ENCODE measurements at regions not wholly inside any gene's neighbourhood (a gene's known extent, or its start where the extent isn't known, plus 50 kb on each side); places are given as distances from the start of the nearest gene placed in this dataset.
A peak's percentile ranks its signal among the peaks of the same experiment; 100 is the strongest.
"Not testable (repeated sequence)": the region's sequence is repeated elsewhere in the genome, so short reads cannot be mapped to it uniquely, and the experiment has no call there.

DNA sequence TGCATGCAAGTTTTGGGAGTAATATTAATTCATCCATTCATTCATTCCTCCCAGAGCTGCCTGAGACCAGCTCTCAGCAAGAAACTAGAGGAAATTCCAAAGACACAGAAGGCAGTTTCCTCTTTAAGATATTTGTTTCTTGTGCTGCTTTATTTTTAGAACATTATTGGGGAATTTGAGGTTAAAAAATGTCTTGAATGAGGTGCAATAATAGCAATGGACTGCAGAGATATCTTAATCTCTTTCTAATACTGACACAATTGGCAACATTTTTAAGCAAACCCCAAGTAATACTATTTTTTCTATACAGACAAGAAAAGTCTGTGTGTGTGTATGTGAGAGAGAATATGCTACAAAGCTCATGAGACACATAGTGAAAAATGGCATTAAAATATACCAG is 190.2 kb upstream of the USP15 start:
- Histone ChIP-seq H3K9ac (ENCODE audit: low read depth, low read length) (no peak overlapping the region), H3K36me3 (ENCODE audit: control insufficient read depth, insufficient read depth, low read length) (no peaks in the 10 kb centered on the region), H3K4me1 (ENCODE audit: control insufficient read depth, insufficient read depth, low read length) (no peaks in the 10 kb centered on the region), H3K4me3 (ENCODE audit: low read depth, low read length) (no peak overlapping the region), H3K27me3 (ENCODE audit: control insufficient read depth, insufficient read depth, low read length) (no peaks in the 10 kb centered on the region), H3K27ac (ENCODE audit: low read depth, low read length) (no peak overlapping the region), H3K9me3 (ENCODE audit: control insufficient read depth, insufficient read depth, low read length) (no peaks in the 10 kb centered on the region)

DNA sequence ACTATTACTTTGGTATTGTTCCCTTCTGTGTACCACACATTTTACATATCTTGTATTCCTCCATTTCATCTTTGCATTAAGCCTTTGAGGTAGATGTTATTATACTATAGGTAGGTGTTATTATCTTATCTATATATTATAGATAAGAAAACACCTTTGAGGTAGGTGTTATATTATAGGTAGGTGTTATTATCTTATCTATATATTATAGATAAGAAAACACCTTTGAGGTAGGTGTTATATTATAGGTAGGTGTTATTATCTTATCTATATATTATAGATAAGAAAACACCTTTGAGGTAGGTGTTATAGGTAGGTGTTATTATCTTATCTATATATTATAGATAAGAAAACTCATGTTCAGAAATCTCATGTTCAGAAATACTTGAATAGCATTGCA is 187.0 kb upstream of the USP15 start:
- H3K27me3 ChIP-seq (ENCODE audit: control insufficient read depth, insufficient read depth, low read length); H3K9ac ChIP-seq (ENCODE audit: low read depth, low read length); H3K36me3 ChIP-seq (ENCODE audit: control insufficient read depth, insufficient read depth, low read length); H3K27ac ChIP-seq (ENCODE audit: low read depth, low read length); H3K4me1 ChIP-seq (ENCODE audit: control insufficient read depth, insufficient read depth, low read length); H3K4me3 ChIP-seq (ENCODE audit: low read depth, low read length); H3K9me3 ChIP-seq (ENCODE audit: control insufficient read depth, insufficient read depth, low read length): not testable (repeated sequence)

DNA sequence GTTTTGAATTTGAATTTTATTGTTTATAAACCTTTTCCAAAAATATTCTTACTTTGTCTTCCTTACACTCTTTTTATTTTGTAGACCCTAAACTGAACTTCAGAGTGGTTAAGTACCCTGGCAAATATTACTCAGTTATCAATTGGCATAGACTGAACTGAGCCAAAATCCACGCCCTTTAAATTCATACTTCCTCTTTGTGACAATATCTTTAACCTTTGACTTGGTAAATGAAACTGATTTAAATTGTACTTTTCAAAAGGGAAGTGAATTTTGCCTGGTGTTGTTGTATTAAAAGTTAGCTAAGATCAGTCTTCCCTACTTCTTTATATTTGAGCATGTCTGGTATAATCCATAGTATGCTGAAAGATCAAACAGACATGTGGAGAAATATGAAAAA is 184.3 kb upstream of the USP15 start:
- peaks cover 9% of the 10 kb centered on the region; the same call in 1 of the 2 replicates for H3K4me1 ChIP-seq (ENCODE audit: control insufficient read depth, insufficient read depth, low read length)
- H3K36me3 ChIP-seq (ENCODE audit: control insufficient read depth, insufficient read depth, low read length): no peaks in the 10 kb centered on the region
- H3K27ac ChIP-seq (ENCODE audit: low read depth, low read length): no peak overlapping the region
- H3K9me3 ChIP-seq (ENCODE audit: control insufficient read depth, insufficient read depth, low read length): no peaks in the 10 kb centered on the region
- H3K27me3 ChIP-seq (ENCODE audit: control insufficient read depth, insufficient read depth, low read length): no peaks in the 10 kb centered on the region
- H3K4me3 ChIP-seq (ENCODE audit: low read depth, low read length): no peak overlapping the region
- H3K9ac ChIP-seq (ENCODE audit: low read depth, low read length): no peak overlapping the region

DNA sequence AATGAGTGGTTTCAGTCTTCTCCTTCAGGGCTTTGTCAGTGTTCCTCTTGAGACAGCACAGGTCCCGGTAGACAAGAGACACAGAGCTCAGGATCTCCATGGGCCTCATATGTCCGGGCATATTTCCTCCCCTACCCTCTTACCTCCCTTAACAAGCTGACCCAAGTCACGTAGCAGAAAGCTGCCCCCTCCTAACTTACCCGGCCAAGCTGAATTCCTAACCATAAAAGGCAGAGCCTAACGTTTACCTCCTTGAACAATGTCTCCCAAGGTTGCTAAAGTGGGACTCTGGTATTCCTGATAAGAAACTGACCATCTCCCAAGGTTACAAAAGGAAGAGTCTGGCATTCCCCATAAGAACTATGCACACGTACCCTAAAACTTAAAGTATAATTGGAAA is 182.2 kb upstream of the USP15 start:
- H3K9me3 ChIP-seq (ENCODE audit: control insufficient read depth, insufficient read depth, low read length): no peaks in the 10 kb centered on the region
- H3K4me3 ChIP-seq (ENCODE audit: low read depth, low read length): no peak overlapping the region
- no peak overlapping the region for H3K9ac ChIP-seq (ENCODE audit: low read depth, low read length)
- H3K27ac ChIP-seq (ENCODE audit: low read depth, low read length): no peak overlapping the region
- no peaks in the 10 kb centered on the region for H3K36me3 ChIP-seq (ENCODE audit: control insufficient read depth, insufficient read depth, low read length)
- H3K4me1 ChIP-seq (ENCODE audit: control insufficient read depth, insufficient read depth, low read length): peaks cover 9% of the 10 kb centered on the region; the same call in 1 of the 2 replicates
- no peaks in the 10 kb centered on the region for H3K27me3 ChIP-seq (ENCODE audit: control insufficient read depth, insufficient read depth, low read length)

DNA sequence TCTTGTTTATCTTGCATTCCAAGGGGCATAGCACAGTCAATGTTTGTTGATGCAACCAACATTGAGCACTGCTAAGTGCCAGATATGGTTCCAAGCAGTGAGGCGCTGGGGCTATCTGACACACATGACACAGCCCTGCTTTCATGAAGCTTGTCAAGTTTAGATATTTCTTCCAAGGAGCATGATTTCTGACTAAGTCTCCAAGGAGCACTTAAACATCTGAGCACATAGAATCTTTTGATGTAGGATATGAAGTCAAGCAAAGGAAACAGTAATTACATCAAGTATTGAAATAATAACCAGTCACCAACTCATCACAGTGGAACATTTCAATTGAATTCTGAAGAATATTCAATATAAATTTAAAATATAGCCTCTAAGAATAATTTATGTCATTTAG is 177.8 kb upstream of the USP15 start:
- H3K9me3 ChIP-seq (ENCODE audit: control insufficient read depth, insufficient read depth, low read length): no peaks in the 10 kb centered on the region
- no peak overlapping the region for H3K4me3 ChIP-seq (ENCODE audit: low read depth, low read length)
- H3K27me3 ChIP-seq (ENCODE audit: control insufficient read depth, insufficient read depth, low read length): no peaks in the 10 kb centered on the region
- H3K4me1 ChIP-seq (ENCODE audit: control insufficient read depth, insufficient read depth, low read length): peaks cover 9% of the 10 kb centered on the region; the same call in 1 of the 2 replicates
- no peaks in the 10 kb centered on the region for H3K36me3 ChIP-seq (ENCODE audit: control insufficient read depth, insufficient read depth, low read length)
- H3K9ac ChIP-seq (ENCODE audit: low read depth, low read length): no peak overlapping the region
- no peak overlapping the region for H3K27ac ChIP-seq (ENCODE audit: low read depth, low read length)

DNA sequence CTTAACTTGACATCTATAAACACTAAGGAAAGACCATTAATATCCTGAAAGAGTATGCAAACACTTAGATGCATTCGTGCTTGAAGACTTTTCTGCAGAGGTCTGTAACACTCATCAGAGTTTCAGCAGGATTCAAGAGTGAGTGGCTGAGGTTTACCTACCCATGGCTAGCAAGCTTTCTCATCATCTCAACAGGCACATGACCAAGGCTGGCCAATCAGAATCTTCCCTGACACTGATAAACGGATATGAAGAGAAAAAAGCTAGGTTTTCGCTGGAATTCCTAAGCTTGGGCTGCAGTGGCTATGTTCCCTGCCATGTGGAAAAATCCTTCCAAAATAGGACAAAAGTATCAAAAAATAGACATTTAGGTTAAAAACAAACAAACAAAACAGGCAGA is 162.1 kb upstream of the USP15 start:
- no peak overlapping the region for H3K9ac ChIP-seq (ENCODE audit: low read depth, low read length)
- H3K9me3 ChIP-seq (ENCODE audit: control insufficient read depth, insufficient read depth, low read length): no peaks in the 10 kb centered on the region
- no peaks in the 10 kb centered on the region for H3K36me3 ChIP-seq (ENCODE audit: control insufficient read depth, insufficient read depth, low read length)
- H3K4me3 ChIP-seq (ENCODE audit: low read depth, low read length): no peak overlapping the region
- no peak overlapping the region for H3K27ac ChIP-seq (ENCODE audit: low read depth, low read length)
- H3K4me1 ChIP-seq (ENCODE audit: control insufficient read depth, insufficient read depth, low read length): peaks cover 6% of the 10 kb centered on the region; the same call in 1 of the 2 replicates
- 0 out of 2 replicates have a peak, but pooled peaks cover 4% of the 10 kb centered on the region for H3K27me3 ChIP-seq (ENCODE audit: control insufficient read depth, insufficient read depth, low read length)

DNA sequence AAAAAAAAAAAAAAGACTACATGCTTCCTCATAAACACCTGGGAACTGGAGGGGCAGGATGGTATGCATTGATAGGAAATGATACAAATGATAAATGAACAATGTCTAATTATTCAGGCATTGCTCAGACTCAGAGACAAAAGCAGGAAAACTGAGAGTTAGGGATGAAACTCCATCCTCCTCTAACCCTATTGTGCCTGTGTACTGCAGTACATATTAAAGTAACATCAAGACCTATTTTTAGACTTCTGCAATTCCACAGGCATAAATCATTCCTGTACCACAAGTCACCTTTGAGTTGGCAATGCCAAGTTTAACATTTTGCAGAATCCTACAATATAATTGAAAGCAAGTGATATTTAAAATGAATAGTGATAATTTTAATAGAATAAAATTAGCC is 156.5 kb upstream of the USP15 start:
- 0 out of 2 replicates have a peak, but pooled peaks cover 5% of the 10 kb centered on the region for H3K27me3 ChIP-seq (ENCODE audit: control insufficient read depth, insufficient read depth, low read length)
- H3K27ac ChIP-seq (ENCODE audit: low read depth, low read length): no peak overlapping the region
- no peak overlapping the region for H3K9ac ChIP-seq (ENCODE audit: low read depth, low read length)
- H3K4me3 ChIP-seq (ENCODE audit: low read depth, low read length): no peak overlapping the region
- no peaks in the 10 kb centered on the region for H3K36me3 ChIP-seq (ENCODE audit: control insufficient read depth, insufficient read depth, low read length)
- H3K4me1 ChIP-seq (ENCODE audit: control insufficient read depth, insufficient read depth, low read length): peaks cover 37% of the 10 kb centered on the region
- no peaks in the 10 kb centered on the region for H3K9me3 ChIP-seq (ENCODE audit: control insufficient read depth, insufficient read depth, low read length)

DNA sequence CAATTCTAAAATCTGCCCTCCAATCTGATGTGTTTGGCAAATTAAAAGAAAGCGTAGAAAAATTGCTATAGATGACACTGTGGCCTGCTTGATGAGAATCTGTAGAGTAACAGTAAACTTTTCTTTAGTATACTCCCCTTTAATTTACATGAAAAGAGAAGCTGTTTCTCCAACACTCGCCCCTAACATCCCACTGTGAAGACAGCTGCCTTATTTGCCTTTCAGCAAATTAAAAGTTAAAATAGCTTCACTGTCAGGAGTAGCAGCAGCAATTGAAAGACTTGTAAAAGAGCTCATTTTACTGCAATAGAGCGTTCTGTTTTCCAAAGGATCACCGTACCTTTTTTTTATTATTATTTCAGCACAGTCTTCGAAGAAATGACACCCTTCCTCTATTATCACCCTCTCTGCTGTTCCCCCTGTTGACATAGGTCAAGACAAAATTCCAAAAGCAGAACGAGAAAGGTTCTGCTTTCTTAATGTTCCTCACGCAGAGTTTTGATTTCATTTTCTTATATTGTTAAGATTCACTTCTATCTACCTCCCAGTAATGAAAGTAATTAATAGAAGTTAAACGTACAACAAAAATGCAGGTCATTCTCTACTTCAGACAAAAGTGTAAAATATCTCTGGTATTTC is 153.5 kb upstream of the USP15 start:
- no peaks in the 10 kb centered on the region for H3K9me3 ChIP-seq (ENCODE audit: control insufficient read depth, insufficient read depth, low read length)
- peak overlapping the region; percentile 43 for H3K4me3 ChIP-seq (ENCODE audit: low read depth, low read length)
- no peak overlapping the region for H3K9ac ChIP-seq (ENCODE audit: low read depth, low read length)
- peak overlapping the region; percentile 82 for H3K27ac ChIP-seq (ENCODE audit: low read depth, low read length)
- 0 out of 2 replicates have a peak, but pooled peaks cover 5% of the 10 kb centered on the region for H3K27me3 ChIP-seq (ENCODE audit: control insufficient read depth, insufficient read depth, low read length)
- H3K36me3 ChIP-seq (ENCODE audit: control insufficient read depth, insufficient read depth, low read length): no peaks in the 10 kb centered on the region
- peaks cover 37% of the 10 kb centered on the region for H3K4me1 ChIP-seq (ENCODE audit: control insufficient read depth, insufficient read depth, low read length)

DNA sequence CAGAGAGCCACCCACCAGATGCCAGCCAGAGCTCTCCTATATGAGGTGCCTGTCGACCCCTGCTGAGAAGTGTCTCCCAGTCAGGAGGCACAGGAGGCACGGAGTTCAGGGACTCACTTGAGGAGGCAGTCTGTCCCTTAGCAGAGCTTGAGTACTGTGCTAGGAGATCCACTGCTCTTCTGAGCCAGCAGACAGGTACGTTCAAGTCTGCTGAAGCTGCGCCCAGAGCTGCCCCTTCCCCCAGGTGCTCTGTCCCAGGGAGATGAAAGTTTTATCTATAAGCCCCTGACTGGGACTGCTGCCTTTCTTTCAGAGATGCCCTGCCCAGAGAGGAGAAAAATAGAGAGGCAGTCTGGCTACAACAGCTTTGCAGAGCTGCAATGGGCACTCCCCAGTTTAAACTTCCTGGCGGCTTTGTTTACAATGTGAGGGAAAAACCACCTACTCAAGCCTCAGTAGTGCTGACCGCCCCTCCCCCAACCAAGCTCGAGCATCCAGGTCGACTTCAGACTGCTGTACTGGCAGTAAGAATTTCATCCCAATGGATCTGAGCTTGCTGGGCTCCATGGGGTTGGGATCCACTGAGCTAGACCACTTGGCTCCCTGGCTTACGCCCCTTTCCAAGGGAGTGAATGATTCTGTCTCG is 146.7 kb upstream of the USP15 start:
- no peaks in the 10 kb centered on the region for H3K9me3 ChIP-seq (ENCODE audit: control insufficient read depth, insufficient read depth, low read length)
- peaks cover 10% of the 10 kb centered on the region for H3K4me1 ChIP-seq (ENCODE audit: control insufficient read depth, insufficient read depth, low read length)
- H3K27ac ChIP-seq (ENCODE audit: low read depth, low read length): no peak overlapping the region
- H3K36me3 ChIP-seq (ENCODE audit: control insufficient read depth, insufficient read depth, low read length): no peaks in the 10 kb centered on the region
- H3K27me3 ChIP-seq (ENCODE audit: control insufficient read depth, insufficient read depth, low read length): no peaks in the 10 kb centered on the region
- H3K4me3 ChIP-seq (ENCODE audit: low read depth, low read length): no peak overlapping the region
- H3K9ac ChIP-seq (ENCODE audit: low read depth, low read length): no peak overlapping the region

DNA sequence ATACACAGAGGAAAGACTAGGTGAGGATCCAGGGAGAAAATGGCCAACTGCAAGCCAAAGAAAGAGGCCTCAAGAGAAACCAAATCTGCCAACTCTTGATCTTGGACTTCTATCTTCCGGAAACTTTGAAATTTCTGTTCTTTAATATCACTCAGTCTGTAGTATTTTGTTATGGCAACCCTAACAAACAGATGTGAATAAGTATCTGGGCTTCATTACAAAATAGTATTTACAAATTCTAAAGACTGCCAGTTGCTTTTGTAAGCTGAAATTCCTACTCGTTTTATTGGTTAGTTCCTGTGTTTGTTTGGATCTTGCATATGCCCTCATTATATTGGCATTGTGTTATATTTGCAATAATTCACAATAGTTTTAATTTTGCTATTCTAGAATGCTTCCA is 143.2 kb upstream of the USP15 start:
- no peaks in the 10 kb centered on the region for H3K27me3 ChIP-seq (ENCODE audit: control insufficient read depth, insufficient read depth, low read length)
- H3K27ac ChIP-seq (ENCODE audit: low read depth, low read length): no peak overlapping the region
- H3K9me3 ChIP-seq (ENCODE audit: control insufficient read depth, insufficient read depth, low read length): no peaks in the 10 kb centered on the region
- no peak overlapping the region for H3K4me3 ChIP-seq (ENCODE audit: low read depth, low read length)
- no peaks in the 10 kb centered on the region for H3K36me3 ChIP-seq (ENCODE audit: control insufficient read depth, insufficient read depth, low read length)
- no peak overlapping the region for H3K9ac ChIP-seq (ENCODE audit: low read depth, low read length)
- peaks cover 10% of the 10 kb centered on the region for H3K4me1 ChIP-seq (ENCODE audit: control insufficient read depth, insufficient read depth, low read length)

DNA sequence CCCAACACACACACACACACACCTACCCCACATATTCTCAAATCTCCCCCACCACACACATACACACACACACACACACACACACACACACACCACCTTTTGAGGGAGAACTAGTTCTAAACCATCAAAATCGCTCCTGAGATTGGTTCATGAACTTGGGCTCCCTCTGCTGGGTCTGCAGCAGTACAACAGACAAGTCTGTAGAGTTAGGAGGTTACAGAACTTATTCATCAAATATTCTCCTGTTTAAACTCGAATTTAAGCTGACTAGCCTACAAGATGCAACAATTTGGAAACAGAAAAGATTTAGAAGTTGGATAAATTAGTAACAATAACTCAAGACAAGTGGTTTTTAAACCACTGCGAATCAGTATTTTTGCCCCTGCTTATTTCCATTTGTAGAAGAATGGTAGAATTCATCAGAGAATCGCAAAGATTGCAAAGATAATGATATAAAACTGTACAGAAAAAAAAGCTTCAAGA is 136.4 kb upstream of the USP15 start:
- no peaks in the 10 kb centered on the region for H3K4me1 ChIP-seq (ENCODE audit: control insufficient read depth, insufficient read depth, low read length)
- H3K27me3 ChIP-seq (ENCODE audit: control insufficient read depth, insufficient read depth, low read length): no peaks in the 10 kb centered on the region; the same call in 1 of the 2 replicates
- H3K9ac ChIP-seq (ENCODE audit: low read depth, low read length): no peak overlapping the region
- no peaks in the 10 kb centered on the region for H3K36me3 ChIP-seq (ENCODE audit: control insufficient read depth, insufficient read depth, low read length)
- no peaks in the 10 kb centered on the region for H3K9me3 ChIP-seq (ENCODE audit: control insufficient read depth, insufficient read depth, low read length)
- no peak overlapping the region for H3K27ac ChIP-seq (ENCODE audit: low read depth, low read length)
- H3K4me3 ChIP-seq (ENCODE audit: low read depth, low read length): no peak overlapping the region
